ENCODE measurements at regions not wholly inside any gene's neighbourhood (a gene's known extent, or its start where the extent isn't known, plus 50 kb on each side); places are given as distances from the start of the nearest gene placed in this dataset.
"Not testable (repeated sequence)": the region's sequence is repeated elsewhere in the genome, so short reads cannot be mapped to it uniquely, and the experiment has no call there.

- no peak for DNase-seq (ENCODE audit: low spot score)
- TF ChIP-seq CTCF (IDR thresholded peaks at IDR 0.05): no peak
- no peak for ATAC-seq (ENCODE audit: low FRiP score)
Measured at GRCh38 chr6:167669870-167670802, 156.6 kb upstream of the AFDN start.

GRCh38 chr6:167670938-167671338 lies 155.8 kb upstream of the AFDN start:
- ATAC-seq (ENCODE audit: low FRiP score) (no peak), DNase-seq (ENCODE audit: low spot score) (no peak)
- no peak for TF ChIP-seq CTCF (IDR thresholded peaks at IDR 0.05)

DNA sequence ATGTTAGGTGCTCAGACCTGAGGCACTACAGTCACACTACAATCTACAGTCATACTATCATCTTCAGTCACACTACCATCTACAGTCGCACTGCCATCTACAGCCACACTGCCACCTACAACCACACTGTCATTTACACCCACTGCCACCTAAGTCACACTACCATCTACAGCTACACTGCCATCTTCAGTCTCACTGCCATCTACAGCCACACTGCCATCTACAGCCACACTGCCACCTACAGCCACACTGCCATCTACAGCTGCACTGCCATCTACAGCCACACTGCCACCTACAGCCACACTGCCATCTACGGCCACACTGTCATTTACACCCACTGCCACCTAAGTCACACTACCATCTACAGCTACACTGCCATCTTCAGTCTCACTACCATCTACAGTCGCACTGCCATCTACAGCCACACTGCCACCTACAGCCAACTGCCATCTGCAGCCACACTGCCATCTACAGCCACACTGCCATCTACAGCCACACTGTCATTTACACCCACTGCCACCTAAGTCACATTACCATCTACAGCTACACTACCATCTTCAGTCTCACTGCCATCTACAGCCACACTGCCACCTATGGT lies 155.2 kb upstream of the AFDN start:
- ATAC-seq (ENCODE audit: low FRiP score); DNase-seq (ENCODE audit: low spot score): not testable (repeated sequence)

DNA sequence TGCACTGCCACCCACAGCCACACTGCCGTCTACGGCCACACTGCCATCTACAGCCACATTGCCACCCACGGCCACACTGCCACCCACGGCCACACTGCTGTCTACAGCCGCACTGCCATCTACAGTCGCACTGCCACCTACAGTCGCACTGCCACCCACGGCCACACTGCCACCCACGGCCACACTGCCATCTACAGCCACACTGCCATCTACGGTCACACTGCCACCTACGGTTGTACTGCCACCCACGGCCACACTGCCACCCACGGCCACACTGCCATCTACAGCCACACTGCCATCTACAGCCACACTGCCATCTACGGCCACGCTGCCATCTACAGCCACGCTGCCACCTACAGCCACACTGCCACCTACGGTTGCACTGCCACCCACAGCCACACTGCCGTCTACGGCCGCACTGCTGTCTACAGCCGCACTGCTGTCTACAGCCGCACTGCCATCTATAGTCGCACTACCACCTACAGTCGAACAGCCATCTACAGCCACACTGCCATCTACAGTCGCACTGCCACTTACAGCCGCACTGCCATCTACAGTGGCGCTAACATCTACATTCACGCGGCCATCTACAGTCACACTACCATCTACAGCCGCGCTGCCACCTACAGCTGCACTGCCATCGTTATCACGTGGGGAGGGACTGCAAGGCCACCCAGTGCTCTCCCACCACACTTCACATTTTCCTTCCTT lies 154.6 kb upstream of the AFDN start:
- no peak for TF ChIP-seq CTCF (IDR thresholded peaks at IDR 0.05)
- ATAC-seq (ENCODE audit: low FRiP score) (no peak), DNase-seq (ENCODE audit: low spot score) (no peak)

GRCh38 chr6:167672738-167673137 lies 154.0 kb upstream of the AFDN start:
- no peak for DNase-seq (ENCODE audit: low spot score)
- TF ChIP-seq CTCF (IDR thresholded peaks at IDR 0.05): no peak
- ATAC-seq (ENCODE audit: low FRiP score): no peak

- no peak for ATAC-seq (ENCODE audit: low FRiP score)
- no peak for TF ChIP-seq CTCF (IDR thresholded peaks at IDR 0.05)
Measured at GRCh38 chr6:167673946-167674345, 152.8 kb upstream of the AFDN start.

DNA sequence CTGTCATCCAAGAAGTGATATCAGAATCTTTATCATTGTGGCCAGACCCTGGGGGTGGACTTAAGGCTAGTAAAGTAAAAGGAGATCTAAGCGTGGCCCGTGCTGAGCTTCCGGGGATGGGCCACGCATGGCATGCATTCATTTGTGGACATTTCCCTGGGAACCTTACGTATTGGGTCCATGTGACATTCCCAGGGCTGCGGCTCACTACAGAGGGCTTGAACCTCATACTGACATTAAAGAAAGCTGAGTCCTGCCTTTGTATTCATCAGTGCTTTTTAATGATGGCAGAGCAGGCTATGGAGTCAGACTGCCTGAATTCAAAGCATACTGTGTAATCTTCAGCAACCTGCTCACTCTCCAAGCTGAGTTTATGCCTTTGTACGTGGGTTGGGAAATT lies 152.2 kb upstream of the AFDN start:
- DNase-seq (ENCODE audit: low spot score): no peak
- no peak for TF ChIP-seq CTCF (IDR thresholded peaks at IDR 0.05)
- ATAC-seq (ENCODE audit: low FRiP score): no peak

More at GRCh38 chr6:167673946-167674345, 152.8 kb upstream of the AFDN start:
- no peak for DNase-seq (ENCODE audit: low spot score)
